PC-9 (cell line): ENCODE measurements at regions not wholly inside any gene's neighbourhood (a gene's known extent, or its start where the extent isn't known, plus 50 kb on each side); places are given as distances from the start of the nearest gene placed in this dataset.
"Not testable (repeated sequence)": the region's sequence is repeated elsewhere in the genome, so short reads cannot be mapped to it uniquely, and the experiment has no call there.

ENCODE experiments used
- BruUV-seq: library from RNA; stranded (reverse); fragments of 400-500 nt; replicated peaks from 2 replicates; lab custom pipeline; 2021; lab: Mats Ljungman, UMichigan
- CTCF ChIA-PET: fragments of 300-600 bp; sonication (Branson Sonifier 250); formaldehyde crosslinking; loops from one replicate; lab custom pipeline; 2022; ENCODE audit warnings: antibody characterized with exemption; lab: Charles Lee
- POLR2A ChIA-PET: fragments of 300-600 bp; sonication (Branson Sonifier 250); formaldehyde crosslinking; loops from one replicate; lab custom pipeline; 2022; ENCODE audit warnings: antibody characterized with exemption; ENCODE audit not compliant: unreplicated experiment; lab: Charles Lee
- DNase-seq, 2 experiments: peaks; one replicate each; pipeline versions ENCODE4 v3.0.0 to v3.0.0-alpha.2; 2015 to 2022; ENCODE audit warnings: mixed read lengths in 1 of 2
- H2AFZ ChIP-seq: fragments of 200-600 bp; sonication (generic); 2 replicates; pipeline ENCODE4 v1.8.1; 2017; ENCODE audit warnings: antibody characterized with exemption
- H3F3A ChIP-seq: fragments of 200-600 bp; sonication (generic); 2 replicates; pipeline ENCODE4 v1.8.1; 2017; ENCODE audit warnings: antibody characterized with exemption, mild to moderate bottlenecking, low read depth; ENCODE audit not compliant: insufficient read depth
- H3K27ac ChIP-seq: fragments of 200-600 bp; sonication (generic); 2 replicates; pipeline ENCODE4 v1.6.1; 2016; ENCODE audit warnings: mixed run types
- H3K27me3 ChIP-seq: fragments of 200-600 bp; sonication (generic); 2 replicates; pipeline ENCODE4 v1.6.1; 2016; ENCODE audit warnings: low read depth, mixed run types; ENCODE audit not compliant: insufficient read depth
- H3K36me3 ChIP-seq: fragments of 200-600 bp; sonication (generic); 2 replicates; pipeline ENCODE4 v1.6.1; 2016; ENCODE audit warnings: low read depth, mixed run types
- H3K4me1 ChIP-seq: fragments of 200-600 bp; sonication (generic); replicated peaks from 2 replicates; pipeline ENCODE4 v1.6.1; 2016; ENCODE audit warnings: mixed run types; ENCODE audit not compliant: insufficient read depth
- H3K4me2 ChIP-seq: fragments of 200-600 bp; sonication (generic); 2 replicates; pipeline ENCODE4 v1.6.1; 2017; ENCODE audit warnings: mixed run types
- H3K4me3 ChIP-seq: fragments of 200-600 bp; sonication (generic); 2 replicates; pipeline ENCODE4 v1.6.1; 2016; ENCODE audit warnings: mixed run types
- H3K79me2 ChIP-seq: fragments of 200-600 bp; sonication (generic); 2 replicates; pipeline ENCODE4 v1.6.1; 2017; ENCODE audit warnings: low read depth, mixed run types
- H3K9me2 ChIP-seq: fragments of 200-600 bp; sonication (generic); 2 replicates; pipeline ENCODE4 v1.8.1; 2017; ENCODE audit warnings: mild to moderate bottlenecking; ENCODE audit not compliant: insufficient read depth
- H3K9me3 ChIP-seq: fragments of 200-600 bp; sonication (generic); 2 replicates; pipeline ENCODE4 v1.8.1; 2016; ENCODE audit warnings: low read depth; ENCODE audit not compliant: insufficient read depth
- H4K20me1 ChIP-seq: fragments of 200-600 bp; sonication (generic); 2 replicates; pipeline ENCODE4 v1.8.1; 2017; ENCODE audit not compliant: insufficient read depth
- EZH2 ChIP-seq: fragments of 200-600 bp; sonication (generic); IDR thresholded peaks from 2 replicates; pipeline ENCODE4 v1.8.0; 2017; ENCODE audit warnings: antibody characterized with exemption, low read depth
- intact Hi-C: fragments of 100-400 bp; cut with micrococcal nuclease; formaldehyde crosslinking; loops from one replicate; pipeline ENCODE4 v1.10.0; 2022; ENCODE audit not compliant: unreplicated experiment
- TF ChIP-seq, protein P1 (sequence below): fragments of 200-600 bp; sonication (generic); conservative IDR thresholded peaks from 2 replicates; pipeline ENCODE4 v1.6.1; 2017; ENCODE audit warnings: mixed run types, antibody characterized with exemption, mild to moderate bottlenecking, moderate library complexity

DNA sequence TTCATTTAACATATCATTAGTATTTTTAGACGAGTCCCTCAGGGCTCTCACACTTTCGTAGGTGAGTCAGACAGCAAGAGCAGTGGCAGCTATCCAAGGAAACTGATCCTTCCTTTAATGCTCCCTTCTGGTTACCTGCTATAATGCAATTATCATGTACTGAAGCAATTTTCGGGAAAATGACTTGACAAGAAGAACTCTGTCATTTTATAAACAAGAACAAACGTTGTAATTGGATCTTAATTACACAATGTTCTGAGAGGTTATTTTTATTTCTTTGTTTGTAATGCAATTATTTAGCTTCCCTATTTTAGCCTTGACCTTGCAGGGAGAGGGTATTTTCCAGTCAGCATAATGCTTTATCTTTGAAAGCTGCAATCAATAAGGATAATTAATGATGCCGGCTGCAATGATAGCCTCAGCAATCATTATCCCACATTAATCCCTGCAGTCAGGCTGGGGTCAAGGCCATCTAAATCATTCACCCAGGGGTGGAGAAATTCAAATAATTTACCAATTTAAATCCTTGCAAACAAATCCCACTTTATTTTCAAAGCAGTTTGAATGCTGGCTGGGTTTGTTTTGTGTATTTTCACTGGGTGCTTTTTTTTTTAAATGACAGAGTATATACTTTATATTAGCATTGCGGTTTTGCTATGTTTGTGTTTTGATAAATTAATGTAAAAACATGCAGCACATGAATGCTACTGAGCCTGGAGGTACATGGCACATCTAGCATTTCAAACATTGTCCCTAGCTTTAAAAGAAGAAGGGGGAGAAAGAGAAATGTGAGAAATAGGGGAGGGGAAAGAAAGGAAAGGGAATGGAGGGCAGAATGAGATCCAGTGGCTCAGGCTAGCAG is 249.9 kb downstream of the SHOX2 start:
- no peaks in the 10 kb centered on the region for H4K20me1 ChIP-seq
- TF ChIP-seq, protein P1, sequence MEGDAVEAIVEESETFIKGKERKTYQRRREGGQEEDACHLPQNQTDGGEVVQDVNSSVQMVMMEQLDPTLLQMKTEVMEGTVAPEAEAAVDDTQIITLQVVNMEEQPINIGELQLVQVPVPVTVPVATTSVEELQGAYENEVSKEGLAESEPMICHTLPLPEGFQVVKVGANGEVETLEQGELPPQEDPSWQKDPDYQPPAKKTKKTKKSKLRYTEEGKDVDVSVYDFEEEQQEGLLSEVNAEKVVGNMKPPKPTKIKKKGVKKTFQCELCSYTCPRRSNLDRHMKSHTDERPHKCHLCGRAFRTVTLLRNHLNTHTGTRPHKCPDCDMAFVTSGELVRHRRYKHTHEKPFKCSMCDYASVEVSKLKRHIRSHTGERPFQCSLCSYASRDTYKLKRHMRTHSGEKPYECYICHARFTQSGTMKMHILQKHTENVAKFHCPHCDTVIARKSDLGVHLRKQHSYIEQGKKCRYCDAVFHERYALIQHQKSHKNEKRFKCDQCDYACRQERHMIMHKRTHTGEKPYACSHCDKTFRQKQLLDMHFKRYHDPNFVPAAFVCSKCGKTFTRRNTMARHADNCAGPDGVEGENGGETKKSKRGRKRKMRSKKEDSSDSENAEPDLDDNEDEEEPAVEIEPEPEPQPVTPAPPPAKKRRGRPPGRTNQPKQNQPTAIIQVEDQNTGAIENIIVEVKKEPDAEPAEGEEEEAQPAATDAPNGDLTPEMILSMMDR, result no peak
- TF ChIP-seq EZH2, result no peak
- H3F3A ChIP-seq, result peaks cover 12% of the 10 kb centered on the region; the same call in 1 of the 2 replicates
- intact Hi-C loops, result no loop called here
- H3K4me3 ChIP-seq, result no peak overlapping the region
- CTCF ChIA-PET, result no interaction called here
- peak overlapping the region; percentile 24 for H3K4me2 ChIP-seq
- H3K27me3 ChIP-seq, result no peaks in the 10 kb centered on the region
- H2AFZ ChIP-seq, result no peak overlapping the region
- H3K9me3 ChIP-seq, result 0 out of 2 replicates have a peak, but pooled peaks cover 4% of the 10 kb centered on the region
- BruUV-seq, result no TSS peak
- POLR2A ChIA-PET, result no interaction called here
- H3K4me1 ChIP-seq, result peaks cover 15% of the 10 kb centered on the region
- no peaks in the 10 kb centered on the region for H3K9me2 ChIP-seq
- no peaks in the 10 kb centered on the region for H3K36me3 ChIP-seq
- no peak overlapping the region for H3K27ac ChIP-seq
- H3K79me2 ChIP-seq, result no peaks in the 10 kb centered on the region
- DNase-seq, result peak in 1 of 2 experiments; percentile 63

DNA sequence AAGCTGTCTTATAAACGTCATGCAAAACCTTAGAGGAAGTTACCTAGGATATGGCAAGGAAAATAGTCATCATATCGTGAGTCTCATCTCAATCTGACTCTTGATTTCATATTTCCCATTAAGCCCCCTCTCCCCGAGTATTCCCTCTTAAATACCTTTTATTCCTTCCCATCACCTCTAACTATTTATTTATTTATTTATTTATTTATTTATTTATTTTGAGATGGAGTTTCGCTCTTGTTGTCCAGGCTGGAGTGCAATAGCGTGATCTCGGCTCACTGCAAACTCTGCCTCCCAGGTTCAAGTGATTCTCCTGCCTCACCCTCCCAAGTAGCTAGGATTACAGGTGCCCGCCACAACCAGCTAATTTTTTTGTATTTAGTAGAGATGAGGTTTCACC is 260.4 kb downstream of the SHOX2 start:
- H3K4me2 ChIP-seq, H3K9me3 ChIP-seq, H3F3A ChIP-seq, H3K9me2 ChIP-seq, H3K27ac ChIP-seq, H3K4me1 ChIP-seq, BruUV-seq, H2AFZ ChIP-seq, H4K20me1 ChIP-seq, intact Hi-C loops, H3K36me3 ChIP-seq, DNase-seq, H3K79me2 ChIP-seq, CTCF ChIA-PET, H3K4me3 ChIP-seq, H3K27me3 ChIP-seq: not testable (repeated sequence)
- POLR2A ChIA-PET, result interaction anchor here (0.6 kb wide), 1 partner anchor 19 kb away, joined by 4 read pairs; no protein-coding TSS in a partner anchor

DNA sequence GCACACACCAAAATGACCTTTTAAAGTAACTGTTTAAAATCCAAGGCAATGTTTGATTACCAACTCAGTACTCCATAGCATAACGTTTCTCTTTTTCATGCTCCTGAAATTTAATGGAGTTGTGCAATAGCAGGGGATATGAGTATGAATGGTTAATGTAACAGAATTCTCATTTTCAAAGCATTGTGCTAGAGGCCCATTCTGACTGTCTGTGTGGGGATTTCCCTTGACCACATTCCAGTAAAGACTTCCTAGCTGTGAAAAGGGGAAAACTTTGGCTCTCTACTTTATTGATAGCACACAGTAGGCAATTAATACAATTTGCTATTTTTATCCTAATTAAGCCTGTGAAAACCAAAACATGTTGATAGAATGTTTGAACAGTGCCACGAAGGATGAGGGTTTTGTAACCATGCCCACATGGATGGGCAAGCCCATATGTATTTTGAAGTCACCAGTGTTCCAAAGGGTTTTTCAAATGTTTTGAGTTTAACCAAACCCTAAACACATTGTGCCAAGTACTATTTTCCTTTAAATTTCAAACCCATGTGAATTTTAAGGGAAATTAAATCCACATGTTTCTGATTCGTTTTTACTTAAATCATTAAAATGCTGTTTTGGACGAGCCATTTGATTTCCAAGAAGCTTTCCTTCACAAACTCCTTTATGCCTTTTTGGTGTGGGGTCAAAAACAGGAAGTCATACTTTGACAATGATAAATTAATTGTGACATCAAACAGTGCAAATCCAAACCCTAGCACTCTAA is 261.2 kb downstream of the SHOX2 start:
- H3K27ac ChIP-seq, result no peak overlapping the region
- no peaks in the 10 kb centered on the region for H3K4me1 ChIP-seq
- TF ChIP-seq EZH2, result no peak
- TF ChIP-seq, protein P1, result no peak
- DNase-seq, result no peak
- no peaks in the 10 kb centered on the region for H3K79me2 ChIP-seq
- no peak overlapping the region for H2AFZ ChIP-seq
- no peaks in the 10 kb centered on the region for H3K27me3 ChIP-seq
- no peak overlapping the region for H3K4me3 ChIP-seq
- BruUV-seq, result no TSS peak
- no peaks in the 10 kb centered on the region for H3K36me3 ChIP-seq
- CTCF ChIA-PET, result no interaction called here
- no peak overlapping the region for H3K4me2 ChIP-seq
- H3F3A ChIP-seq, result no peaks in the 10 kb centered on the region
- no peaks in the 10 kb centered on the region for H4K20me1 ChIP-seq
- intact Hi-C loops, result no loop called here
- POLR2A ChIA-PET, result no interaction called here
- H3K9me3 ChIP-seq, result no peaks in the 10 kb centered on the region; the same call in 1 of the 2 replicates
- 0 out of 2 replicates have a peak, but pooled peaks cover 4% of the 10 kb centered on the region for H3K9me2 ChIP-seq
